HG02884 (cell line): ENCODE measurements at regions not wholly inside any gene's neighbourhood (a gene's known extent, or its start where the extent isn't known, plus 50 kb on each side); places are given as distances from the start of the nearest gene placed in this dataset.

Experiments
- ATAC-seq: cut with Tn5 transposase; IDR thresholded peaks from one replicate; pipeline ENCODE4 v1.9.1; 2021; ENCODE audit warnings: mild to moderate bottlenecking, moderate library complexity; ENCODE audit not compliant: unreplicated experiment

- no peak for ATAC-seq
Measured at GRCh38 chr13:106384516-106384915, 150.9 kb downstream of the EFNB2 start.

GRCh38 chr13:106383791-106384190 lies 151.7 kb downstream of the EFNB2 start:
- ATAC-seq, result no peak

GRCh38 chr13:106382534-106382933 lies 152.9 kb downstream of the EFNB2 start:
- ATAC-seq, result no peak

- no peak for ATAC-seq
Measured at GRCh38 chr13:106381091-106381490, 154.4 kb downstream of the EFNB2 start.

GRCh38 chr13:106377931-106378662 lies 157.4 kb downstream of the EFNB2 start:
- no peak for ATAC-seq

GRCh38 chr13:106377341-106377740 lies 158.1 kb downstream of the EFNB2 start:
- ATAC-seq, result no peak

GRCh38 chr13:106376401-106377112 lies 158.9 kb downstream of the EFNB2 start:
- no peak for ATAC-seq

- ATAC-seq, result no peak
Measured at GRCh38 chr13:106375085-106375484, 160.4 kb downstream of the EFNB2 start.

- no peak for ATAC-seq
Measured at GRCh38 chr13:106374631-106375030, 160.8 kb downstream of the EFNB2 start.

- ATAC-seq, result peak; percentile 72
Measured at GRCh38 chr13:106373989-106374572, 161.4 kb downstream of the EFNB2 start.

GRCh38 chr13:106373304-106373988 lies 162.0 kb downstream of the EFNB2 start:
- peak; percentile 47 for ATAC-seq

GRCh38 chr13:106372199-106373155 lies 163.0 kb downstream of the EFNB2 start:
- ATAC-seq, result peak; percentile 22

- ATAC-seq, result no peak
Measured at GRCh38 chr13:106371024-106371423, 164.4 kb downstream of the EFNB2 start.

- ATAC-seq, result no peak
Measured at GRCh38 chr13:106369858-106370257, 165.6 kb downstream of the EFNB2 start.

- no peak for ATAC-seq
Measured at GRCh38 chr13:106369091-106369490, 166.4 kb downstream of the EFNB2 start.

GRCh38 chr13:106367361-106367971 lies 168.0 kb downstream of the EFNB2 start:
- no peak for ATAC-seq

GRCh38 chr13:106362707-106363106 lies 172.8 kb downstream of the EFNB2 start:
- ATAC-seq, result no peak

GRCh38 chr13:106361621-106362020 lies 173.8 kb downstream of the EFNB2 start:
- no peak for ATAC-seq

- ATAC-seq, result no peak
Measured at GRCh38 chr13:106357198-106357597, 178.3 kb downstream of the EFNB2 start.

GRCh38 chr13:106355866-106356265 lies 179.6 kb downstream of the EFNB2 start:
- ATAC-seq, result no peak
